GM12878 (cell line): ENCODE measurements at regions not wholly inside any gene's neighbourhood (a gene's known extent, or its start where the extent isn't known, plus 50 kb on each side); places are given as distances from the start of the nearest gene placed in this dataset.

ENCODE experiments used
- ATAC-seq: fragments of 200-7000 bp; cut with Tn5 transposase; 3 replicates; pipeline ENCODE4 v1.9.1; 2020; ENCODE audit warnings: mild to moderate bottlenecking, moderate library complexity
- BruUV-seq: library from RNA; stranded (reverse); fragments of 400-500 nt; replicated peaks from 2 replicates; lab custom pipeline; 2021; lab: Mats Ljungman, UMichigan
- CTCF ChIA-PET: fragments of 300-600 bp; sonication (Branson Sonifier 250); formaldehyde crosslinking; extraction: SDS; loops from one replicate; lab custom pipeline; 2021; ENCODE audit warnings: inconsistent platforms; lab: Yijun Ruan, JAX
- POLR2A ChIA-PET: fragments of 350-600 bp; formaldehyde crosslinking; extraction: SDS; loops from one replicate; lab custom pipeline; 2021; ENCODE audit warnings: inconsistent platforms; lab: Charles Lee
- RAD21 ChIA-PET: fragments of 300-600 bp; sonication (Branson Sonifier 250); formaldehyde crosslinking; loops from one replicate; lab custom pipeline; 2023; ENCODE audit warnings: antibody characterized with exemption; ENCODE audit not compliant: unreplicated experiment; lab: Charles Lee
- SMC1A ChIA-PET: fragments of 300-600 bp; sonication (Branson Sonifier 250); formaldehyde crosslinking; loops from one replicate; lab custom pipeline; 2023; ENCODE audit not compliant: unreplicated experiment, uncharacterized antibody; lab: Charles Lee
- DNase-seq: peaks from one replicate; pipeline ENCODE4 v3.0.0-alpha.2; 2011; ENCODE audit warnings: low read depth, low spot score
- FAIRE-seq: peaks from 3 replicates; lab custom pipeline; 2011; peaks lifted over from hg19 to GRCh38; lab: Jason Lieb, UNC
- H2AFZ ChIP-seq: 2 replicates; pipeline ENCODE4 v1.6.0; 2011; ENCODE audit warnings: low read depth, low read length, control low read depth; ENCODE audit not compliant: control insufficient read depth
- H3K27ac ChIP-seq: 2 replicates; pipeline ENCODE4 v1.5.1; 2011; ENCODE audit warnings: control low read depth; ENCODE audit not compliant: control insufficient read depth, insufficient read depth
- H3K27me3 ChIP-seq, 2 experiments: replicated peaks in 1 of 2; 2 replicates each; pipeline versions ENCODE4 v1.6.0 to v1.6.1; 2011; ENCODE audit warnings: low read length in 1 of 2; ENCODE audit not compliant: control insufficient read depth in 2 of 2, insufficient read depth in 2 of 2
- H3K36me3 ChIP-seq, 2 experiments: 2 replicates each; pipeline ENCODE4 v1.5.1; 2011; ENCODE audit warnings: low read length in 1 of 2; ENCODE audit not compliant: control insufficient read depth in 2 of 2, insufficient read depth in 2 of 2
- H3K4me1 ChIP-seq: 2 replicates; pipeline ENCODE4 v1.6.1; 2011; ENCODE audit warnings: mild to moderate bottlenecking, low read length, moderate library complexity, mixed read lengths; ENCODE audit not compliant: control insufficient read depth, insufficient read depth
- H3K4me2 ChIP-seq: 2 replicates; pipeline ENCODE4 v1.6.0; 2011; ENCODE audit warnings: control low read depth; ENCODE audit not compliant: control insufficient read depth, insufficient read depth
- H3K4me3 ChIP-seq: fragments of 200-600 bp; sonication (generic); 2 replicates; pipeline ENCODE4 v1.5.1; 2016
- H3K79me2 ChIP-seq: 2 replicates; pipeline ENCODE4 v1.6.0; 2011; ENCODE audit warnings: low read length; ENCODE audit not compliant: control insufficient read depth, insufficient read depth
- H3K9ac ChIP-seq: 2 replicates; pipeline ENCODE4 v1.8.0; 2011; ENCODE audit warnings: low read length, control low read depth, mixed read lengths; ENCODE audit not compliant: control insufficient read depth, insufficient read depth
- H3K9me3 ChIP-seq: replicated peaks from 3 replicates; pipeline ENCODE4 v1.5.1; 2011; ENCODE audit warnings: mild to moderate bottlenecking, low read length; ENCODE audit not compliant: control insufficient read depth, insufficient read depth
- H4K20me1 ChIP-seq: 2 replicates; pipeline ENCODE4 v1.6.0; 2011; ENCODE audit not compliant: control insufficient read depth, insufficient read depth
- BMI1 ChIP-seq: fragments of 450-650 bp; IDR thresholded peaks from 2 replicates; pipeline ENCODE4 v1.6.1; 2016; ENCODE audit warnings: mild to moderate bottlenecking, moderate library complexity, borderline replicate concordance
- BRCA1 ChIP-seq: IDR thresholded peaks from 2 replicates; pipeline ENCODE4 v1.6.1; 2011; ENCODE audit warnings: low read depth, low read length, improper control_type of control experiment
- HCFC1 ChIP-seq: fragments of 150-350 bp; IDR thresholded peaks from 2 replicates; pipeline ENCODE4 v1.6.1; 2014; ENCODE audit warnings: low read length
- IKZF1 ChIP-seq: fragments of 450-650 bp; conservative IDR thresholded peaks from 2 replicates; pipeline ENCODE4 v1.6.1; 2017; ENCODE audit warnings: antibody characterized with exemption, mild to moderate bottlenecking
- IKZF2 ChIP-seq, 2 experiments: fragments of 450-650 bp; IDR thresholded peaks; 2 replicates each; pipeline ENCODE4 v1.6.1; 2017; ENCODE audit warnings: mild to moderate bottlenecking in 2 of 2, moderate library complexity in 2 of 2
- IRF4 ChIP-seq: IDR thresholded peaks from 2 replicates; pipeline ENCODE4 v1.6.1; 2011; ENCODE audit warnings: low read depth, low read length
- IRF5 ChIP-seq: fragments of 450-650 bp; IDR thresholded peaks from 2 replicates; pipeline ENCODE4 v1.6.1; 2017; ENCODE audit warnings: borderline replicate concordance
- JUND ChIP-seq: IDR thresholded peaks from 2 replicates; pipeline ENCODE4 v1.6.1; 2012; ENCODE audit warnings: low read depth, mild to moderate bottlenecking, low read length, improper control_type of control experiment, moderate library complexity
- MEF2B ChIP-seq: fragments of 450-650 bp; IDR thresholded peaks from 2 replicates; pipeline ENCODE4 v1.6.1; 2018; ENCODE audit warnings: mild to moderate bottlenecking, moderate library complexity; ENCODE audit not compliant: partially characterized antibody, poor library complexity, severe bottlenecking
- MLLT1 ChIP-seq: fragments of 450-650 bp; IDR thresholded peaks from 2 replicates; pipeline ENCODE4 v1.6.1; 2016; ENCODE audit warnings: mild to moderate bottlenecking
- NFIC ChIP-seq: IDR thresholded peaks from 2 replicates; pipeline ENCODE4 v1.6.1; 2012; ENCODE audit warnings: low read depth, mild to moderate bottlenecking, inconsistent platforms, low read length, moderate library complexity
- NFXL1 ChIP-seq: fragments of 450-650 bp; IDR thresholded peaks from 2 replicates; pipeline ENCODE4 v1.6.1; 2017; ENCODE audit warnings: antibody characterized with exemption, mild to moderate bottlenecking, borderline replicate concordance
- SMARCA5 ChIP-seq: fragments of 450-650 bp; IDR thresholded peaks from 2 replicates; pipeline ENCODE4 v1.6.1; 2017; ENCODE audit warnings: mild to moderate bottlenecking
- ZNF384 ChIP-seq: IDR thresholded peaks from 2 replicates; pipeline ENCODE4 v1.6.1; 2012; ENCODE audit warnings: low read depth, mild to moderate bottlenecking, low read length, improper control_type of control experiment, borderline replicate concordance
- WGBS: methylation state at CpG from one replicate; pipeline ENCODE4 v1.1.6; 2016; ENCODE audit warnings: low lambda C conversion rate; ENCODE audit not compliant: insufficient replicate concordance, insufficient coverage; ENCODE audit errors: missing lambda C conversion rate; 5-methylcytosine and 5-hydroxymethylcytosine counted together
- in situ Hi-C: fragments of 300-500 bp; cut with MboI; formaldehyde crosslinking; loops from 9 replicates; pipeline ENCODE4 v1.14.3; 2018; ENCODE audit warnings: mixed read lengths
- intact Hi-C: fragments of 100-400 bp; cut with micrococcal nuclease; formaldehyde crosslinking; loops from one replicate; pipeline ENCODE4 v1.14.2; 2022; ENCODE audit not compliant: unreplicated experiment
- TF ChIP-seq, protein P1 (sequence below): IDR thresholded peaks from 2 replicates; pipeline ENCODE4 v1.6.1; 2011; ENCODE audit warnings: borderline replicate concordance, low read depth, mild to moderate bottlenecking, moderate library complexity, mixed read lengths, low read length; ENCODE audit not compliant: insufficient read depth; ENCODE audit errors: extremely low read length
- TF ChIP-seq, protein P2 (sequence below): IDR thresholded peaks from 2 replicates; pipeline ENCODE4 v1.6.1; 2012; ENCODE audit warnings: improper control_type of control experiment, low read depth, low read length; ENCODE audit not compliant: insufficient replicate concordance

DNA sequence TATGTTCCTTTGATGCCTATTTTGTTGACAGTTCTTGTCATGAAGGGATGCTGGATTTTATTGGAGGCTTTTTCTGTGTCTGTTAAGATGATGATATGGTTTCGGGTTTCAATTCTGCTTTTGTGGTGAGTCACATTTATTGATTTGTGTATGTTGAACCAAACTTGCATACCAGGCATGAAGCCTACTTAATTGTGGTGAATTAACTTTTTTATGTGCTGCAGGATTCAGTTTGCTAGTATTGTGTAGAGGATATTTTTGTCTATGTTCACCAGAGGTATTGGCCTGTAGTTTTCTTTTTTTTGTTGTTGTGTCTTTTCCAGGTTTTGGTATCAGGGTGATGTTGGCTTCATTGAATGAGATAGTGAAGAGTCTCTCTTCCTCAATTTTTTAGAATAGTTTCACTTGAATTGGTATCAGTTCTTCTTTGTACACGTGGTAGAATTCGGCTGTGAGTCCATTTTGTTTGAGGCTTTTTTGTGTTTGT lies 345.9 kb downstream of the KIF20B start:
- DNase-seq (peak; percentile 90), ATAC-seq (peak; percentile 77), FAIRE-seq (peak; percentile 93)
- Histone ChIP-seq H3K79me2 (no peaks in the 10 kb centered on the region), H2AFZ (no peak overlapping the region), H3K27ac (peak overlapping the region; percentile 84), H4K20me1 (no peaks in the 10 kb centered on the region), H3K4me3 (no peak overlapping the region), H3K9me3 (peaks cover 24% of the 10 kb centered on the region), H3K27me3 (no peaks in the 10 kb centered on the region), H3K36me3 (no peaks in the 10 kb centered on the region), H3K4me1 (peaks cover 22% of the 10 kb centered on the region), H3K4me2 (peak overlapping the region; percentile 44; the same call in 1 of the 2 replicates), H3K9ac (no peak overlapping the region; the same call in 1 of the 2 replicates)
- ChIA-PET POLR2A (no interaction called here), SMC1A (no interaction called here), RAD21 (no interaction called here), CTCF (interaction anchor here (0.6 to 1.0 kb wide), 2 partner anchors 9 to 69 kb away, joined by 4 read pairs; no protein-coding TSS in a partner anchor)
- in situ Hi-C loops (no loop called here), intact Hi-C loops (loop anchor here (1.0 to 2.0 kb wide), 3 partner anchors 40 to 88 kb away; no protein-coding TSS in a partner anchor)
- no TSS peak for BruUV-seq
- 16% methylated on average over 3 of the region's 3 CpGs for WGBS
- TF ChIP-seq HCFC1 (no peak), MLLT1 (peak; percentile 86), NFXL1 (no peak), BMI1 (peak; percentile 94), IRF5 (peak; percentile 7; the same call in 1 of the 2 replicates), IKZF1 (peak; percentile 94), ZNF384 (peak; percentile 48; the same call in 1 of the 2 replicates), BRCA1 (no peak), NFIC (peak; percentile 97), SMARCA5 (no peak), IKZF2 (IDR thresholded peaks at IDR 0.05) (peak; percentile 95 to 97), IRF4 (peak; percentile 89), MEF2B (peak; percentile 91), JUND (no peak)
- TF ChIP-seq, protein P1, sequence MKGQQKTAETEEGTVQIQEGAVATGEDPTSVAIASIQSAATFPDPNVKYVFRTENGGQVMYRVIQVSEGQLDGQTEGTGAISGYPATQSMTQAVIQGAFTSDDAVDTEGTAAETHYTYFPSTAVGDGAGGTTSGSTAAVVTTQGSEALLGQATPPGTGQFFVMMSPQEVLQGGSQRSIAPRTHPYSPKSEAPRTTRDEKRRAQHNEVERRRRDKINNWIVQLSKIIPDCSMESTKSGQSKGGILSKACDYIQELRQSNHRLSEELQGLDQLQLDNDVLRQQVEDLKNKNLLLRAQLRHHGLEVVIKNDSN, result no peak
- TF ChIP-seq, protein P2, sequence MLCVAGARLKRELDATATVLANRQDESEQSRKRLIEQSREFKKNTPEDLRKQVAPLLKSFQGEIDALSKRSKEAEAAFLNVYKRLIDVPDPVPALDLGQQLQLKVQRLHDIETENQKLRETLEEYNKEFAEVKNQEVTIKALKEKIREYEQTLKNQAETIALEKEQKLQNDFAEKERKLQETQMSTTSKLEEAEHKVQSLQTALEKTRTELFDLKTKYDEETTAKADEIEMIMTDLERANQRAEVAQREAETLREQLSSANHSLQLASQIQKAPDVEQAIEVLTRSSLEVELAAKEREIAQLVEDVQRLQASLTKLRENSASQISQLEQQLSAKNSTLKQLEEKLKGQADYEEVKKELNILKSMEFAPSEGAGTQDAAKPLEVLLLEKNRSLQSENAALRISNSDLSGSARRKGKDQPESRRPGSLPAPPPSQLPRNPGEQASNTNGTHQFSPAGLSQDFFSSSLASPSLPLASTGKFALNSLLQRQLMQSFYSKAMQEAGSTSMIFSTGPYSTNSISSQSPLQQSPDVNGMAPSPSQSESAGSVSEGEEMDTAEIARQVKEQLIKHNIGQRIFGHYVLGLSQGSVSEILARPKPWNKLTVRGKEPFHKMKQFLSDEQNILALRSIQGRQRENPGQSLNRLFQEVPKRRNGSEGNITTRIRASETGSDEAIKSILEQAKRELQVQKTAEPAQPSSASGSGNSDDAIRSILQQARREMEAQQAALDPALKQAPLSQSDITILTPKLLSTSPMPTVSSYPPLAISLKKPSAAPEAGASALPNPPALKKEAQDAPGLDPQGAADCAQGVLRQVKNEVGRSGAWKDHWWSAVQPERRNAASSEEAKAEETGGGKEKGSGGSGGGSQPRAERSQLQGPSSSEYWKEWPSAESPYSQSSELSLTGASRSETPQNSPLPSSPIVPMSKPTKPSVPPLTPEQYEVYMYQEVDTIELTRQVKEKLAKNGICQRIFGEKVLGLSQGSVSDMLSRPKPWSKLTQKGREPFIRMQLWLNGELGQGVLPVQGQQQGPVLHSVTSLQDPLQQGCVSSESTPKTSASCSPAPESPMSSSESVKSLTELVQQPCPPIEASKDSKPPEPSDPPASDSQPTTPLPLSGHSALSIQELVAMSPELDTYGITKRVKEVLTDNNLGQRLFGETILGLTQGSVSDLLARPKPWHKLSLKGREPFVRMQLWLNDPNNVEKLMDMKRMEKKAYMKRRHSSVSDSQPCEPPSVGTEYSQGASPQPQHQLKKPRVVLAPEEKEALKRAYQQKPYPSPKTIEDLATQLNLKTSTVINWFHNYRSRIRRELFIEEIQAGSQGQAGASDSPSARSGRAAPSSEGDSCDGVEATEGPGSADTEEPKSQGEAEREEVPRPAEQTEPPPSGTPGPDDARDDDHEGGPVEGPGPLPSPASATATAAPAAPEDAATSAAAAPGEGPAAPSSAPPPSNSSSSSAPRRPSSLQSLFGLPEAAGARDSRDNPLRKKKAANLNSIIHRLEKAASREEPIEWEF, result peak; percentile 97
